GM19043 (cell line): ENCODE measurements at regions not wholly inside any gene's neighbourhood (a gene's known extent, or its start where the extent isn't known, plus 50 kb on each side); places are given as distances from the start of the nearest gene placed in this dataset.

ENCODE experiments used
- ATAC-seq: cut with Tn5 transposase; IDR thresholded peaks from one replicate; pipeline ENCODE4 v1.9.1; 2021; ENCODE audit warnings: low read depth; ENCODE audit not compliant: unreplicated experiment

DNA sequence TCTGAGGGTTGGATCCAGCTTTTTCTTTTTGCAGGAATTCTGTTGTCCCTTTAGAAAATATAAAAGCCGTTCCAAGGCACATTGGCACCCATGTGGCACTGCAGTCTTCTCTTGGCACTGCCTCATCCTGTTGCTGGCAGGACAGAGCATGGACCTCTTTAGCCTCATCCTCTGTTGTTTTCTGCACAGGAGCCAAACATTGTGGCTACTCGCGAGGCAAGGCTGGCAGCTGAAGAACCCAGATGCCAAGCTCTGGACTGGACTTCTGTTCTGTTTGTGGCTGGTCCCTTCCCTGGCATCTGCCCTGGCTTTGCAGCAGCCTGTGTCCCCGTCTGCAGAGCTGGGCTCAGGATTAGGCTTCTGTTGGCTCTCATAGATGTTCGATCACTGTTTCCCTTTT is 224.7 kb upstream of the TBC1D5 start:
- no peak for ATAC-seq

DNA sequence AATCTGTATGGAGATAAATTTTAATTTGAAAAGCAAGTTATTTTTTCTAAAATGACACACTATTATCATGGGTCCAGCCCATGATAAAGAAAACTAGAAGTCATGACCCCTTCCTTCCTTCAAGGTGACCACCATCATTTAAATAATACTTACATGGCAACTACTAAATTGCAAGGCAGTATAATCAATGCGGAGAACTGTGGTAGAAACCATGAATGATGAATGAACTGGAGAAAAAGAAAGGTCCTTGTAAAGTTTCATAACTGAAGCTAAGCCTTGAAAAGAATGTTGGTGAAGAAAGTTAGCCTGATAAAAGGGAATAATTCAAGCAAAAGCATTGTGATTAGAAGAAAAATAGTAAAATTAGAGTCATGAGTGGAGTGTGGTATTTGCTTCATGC is 222.9 kb upstream of the TBC1D5 start:
- ATAC-seq: no peak

DNA sequence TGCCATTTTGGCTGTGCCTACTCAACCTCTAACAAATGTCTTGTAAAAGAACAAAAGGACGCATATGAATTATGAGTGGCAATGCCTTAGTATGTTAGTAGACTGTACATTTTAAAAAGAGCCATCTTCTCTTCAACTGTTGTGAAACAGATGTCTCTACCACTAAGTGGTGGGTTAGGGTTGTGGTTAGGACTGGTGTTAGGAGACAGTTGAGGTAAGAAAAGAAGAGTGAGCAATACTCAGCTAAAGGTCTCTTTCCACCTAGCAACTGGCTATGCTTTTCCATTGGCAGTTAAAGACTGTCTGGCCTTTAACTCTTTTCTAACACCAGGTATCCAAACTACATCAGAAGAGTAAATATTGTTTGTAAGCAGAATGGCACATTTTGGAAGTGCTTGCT is 221.7 kb upstream of the TBC1D5 start:
- no peak for ATAC-seq

- ATAC-seq: no peak
These were observed 213.0 kb upstream of the TBC1D5 start for GRCh38 chr3:17955411-17955810.

DNA sequence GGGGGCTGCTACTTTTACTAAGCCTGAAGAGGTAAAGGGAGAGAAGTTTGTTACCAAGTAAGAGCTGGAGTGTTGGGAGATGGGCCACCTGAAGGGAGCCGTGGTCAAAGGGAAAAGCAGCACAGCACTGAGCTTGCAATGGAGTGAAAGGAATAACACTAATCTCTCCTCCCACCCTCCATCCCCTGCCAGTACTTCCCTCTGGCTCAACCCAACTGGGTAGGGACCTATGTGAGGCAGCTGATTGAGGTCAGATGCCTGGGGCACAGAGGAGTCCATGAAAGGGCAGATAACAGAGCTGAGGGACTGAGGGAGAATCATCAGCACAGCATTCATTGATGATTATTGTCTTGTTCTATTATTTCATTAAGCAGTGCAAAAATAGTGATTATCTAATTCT is 212.4 kb upstream of the TBC1D5 start:
- ATAC-seq: no peak

DNA sequence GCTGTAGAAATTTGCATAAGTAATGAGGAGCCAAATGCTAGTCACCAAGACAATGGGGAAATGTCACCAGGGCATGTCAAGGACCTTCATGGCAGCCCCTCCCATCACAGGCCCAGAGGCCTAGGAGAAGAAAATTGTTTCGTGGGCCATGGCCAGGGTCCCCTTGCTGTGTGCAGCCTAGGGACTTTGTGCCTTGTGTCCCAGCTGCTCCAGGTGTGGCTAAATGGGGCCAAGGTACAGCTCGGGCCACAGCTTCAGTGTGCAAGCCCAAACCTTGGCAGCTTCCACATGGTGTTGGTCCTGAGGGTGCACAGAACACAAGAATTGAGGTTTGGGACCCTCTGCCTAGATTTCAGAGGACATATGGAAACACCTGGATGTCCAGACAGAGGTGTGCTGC is 208.8 kb upstream of the TBC1D5 start:
- no peak for ATAC-seq

DNA sequence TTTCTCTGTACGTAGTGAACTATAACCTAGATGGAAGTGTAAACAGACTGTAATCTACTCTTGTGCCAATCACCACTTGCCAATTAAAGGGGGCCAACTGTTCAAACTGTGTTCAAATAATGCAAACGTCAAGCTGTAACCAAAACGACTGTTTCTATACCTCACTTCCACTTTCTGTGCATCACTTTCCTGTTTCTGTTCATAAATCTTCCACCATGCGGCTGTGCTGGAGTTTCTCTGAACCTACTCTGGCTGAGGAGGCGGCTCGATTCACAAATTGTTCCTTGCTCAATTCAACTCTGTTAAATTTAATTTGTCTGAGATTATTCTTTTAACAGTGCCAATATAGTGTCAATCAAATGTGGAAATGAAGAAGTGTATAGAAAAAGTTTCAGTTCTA is 206.7 kb upstream of the TBC1D5 start:
- ATAC-seq: no peak

- no peak for ATAC-seq
These were observed 205.4 kb upstream of the TBC1D5 start for GRCh38 chr3:17947833-17948232.

DNA sequence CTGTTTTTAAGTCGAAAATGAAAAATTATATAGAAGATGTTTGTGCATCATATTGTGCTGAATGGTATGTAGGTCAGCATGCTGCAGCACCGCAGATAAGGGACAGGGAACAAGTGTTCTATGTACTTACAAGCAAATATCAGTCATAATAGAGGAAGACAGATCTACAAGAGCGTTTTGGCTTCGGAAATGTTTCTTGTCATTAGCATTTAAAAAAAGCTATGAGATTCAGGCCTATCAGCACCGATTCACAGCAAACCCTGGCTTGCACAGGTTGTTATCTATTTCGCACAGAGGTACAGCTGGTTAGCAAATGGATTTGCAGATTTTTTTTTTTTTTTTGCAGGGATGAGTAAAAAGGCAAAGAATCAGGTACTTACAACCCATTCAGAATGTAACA is 204.2 kb upstream of the TBC1D5 start:
- ATAC-seq: no peak

DNA sequence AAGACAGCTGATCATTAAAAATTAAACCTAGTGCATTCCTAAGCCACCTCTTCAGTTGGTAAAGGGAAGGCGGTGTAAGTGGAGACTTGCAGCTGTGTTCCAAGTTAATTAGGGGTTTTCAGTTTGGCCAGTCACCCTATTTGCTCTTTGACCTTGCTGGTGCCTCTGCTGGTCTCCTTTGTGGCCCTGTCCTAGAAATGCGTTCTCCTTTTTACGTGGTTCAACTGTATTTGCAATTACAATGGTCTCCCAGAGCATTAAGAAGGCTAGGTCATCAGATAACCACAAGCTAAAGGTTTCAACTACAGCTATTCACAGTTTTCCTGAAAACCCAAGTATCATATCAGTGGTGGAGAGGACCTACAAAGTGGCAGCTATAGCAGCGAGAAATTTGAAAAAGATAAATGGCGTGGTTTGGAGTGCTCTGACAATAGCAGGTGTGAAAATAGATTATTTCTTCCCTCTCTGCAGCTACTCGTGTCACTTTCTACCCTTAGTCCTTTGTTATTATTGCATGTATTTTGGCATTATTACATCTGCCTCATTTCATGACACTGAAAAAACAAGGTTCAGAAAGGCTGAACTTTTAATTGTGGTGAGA is 203.5 kb upstream of the TBC1D5 start:
- ATAC-seq: no peak

DNA sequence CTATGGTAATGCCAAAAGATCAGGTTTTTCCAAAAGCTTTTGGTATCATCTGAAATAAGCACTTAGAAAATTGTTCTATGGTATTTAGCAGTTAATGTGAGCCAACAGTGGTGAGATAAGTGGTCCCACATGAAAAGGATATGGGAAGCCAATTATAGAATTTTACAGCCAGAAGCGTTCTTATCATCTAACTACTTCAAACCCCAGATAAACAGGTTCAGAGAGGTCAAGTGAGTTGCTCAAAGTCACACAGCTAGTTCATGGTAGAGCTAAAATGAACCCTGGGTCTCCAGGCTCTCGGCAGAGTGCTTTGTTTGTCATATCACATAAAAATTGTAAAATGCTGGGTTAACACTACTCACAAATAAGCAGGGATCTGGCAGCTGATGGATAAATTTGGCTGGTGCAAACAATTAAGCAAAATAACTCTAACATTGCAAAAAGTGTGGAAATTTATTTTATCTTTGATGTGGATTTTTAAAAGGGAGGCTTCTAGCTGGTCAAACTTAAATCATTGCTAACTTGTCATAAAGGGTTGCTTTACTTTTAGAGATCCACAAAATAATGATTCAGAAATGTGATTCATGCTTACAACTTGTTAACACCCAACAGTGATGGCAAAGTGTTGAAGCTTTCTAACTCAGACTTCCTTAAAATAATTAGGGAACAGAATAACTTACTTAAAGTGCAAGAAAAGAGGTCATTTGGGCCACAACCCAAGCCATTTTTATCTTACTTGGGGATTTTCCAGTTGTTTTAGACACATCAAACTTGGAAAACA is 202.8 kb upstream of the TBC1D5 start:
- no peak for ATAC-seq

GRCh38 chr3:17942856-17943255 is 200.4 kb upstream of the TBC1D5 start:
- ATAC-seq: no peak

- ATAC-seq: no peak
These were observed 199.3 kb upstream of the TBC1D5 start for GRCh38 chr3:17941766-17942165.

- no peak for ATAC-seq
These were observed 198.7 kb upstream of the TBC1D5 start for GRCh38 chr3:17941152-17941551.

- ATAC-seq: no peak
These were observed 196.7 kb upstream of the TBC1D5 start for GRCh38 chr3:17939157-17939556.

DNA sequence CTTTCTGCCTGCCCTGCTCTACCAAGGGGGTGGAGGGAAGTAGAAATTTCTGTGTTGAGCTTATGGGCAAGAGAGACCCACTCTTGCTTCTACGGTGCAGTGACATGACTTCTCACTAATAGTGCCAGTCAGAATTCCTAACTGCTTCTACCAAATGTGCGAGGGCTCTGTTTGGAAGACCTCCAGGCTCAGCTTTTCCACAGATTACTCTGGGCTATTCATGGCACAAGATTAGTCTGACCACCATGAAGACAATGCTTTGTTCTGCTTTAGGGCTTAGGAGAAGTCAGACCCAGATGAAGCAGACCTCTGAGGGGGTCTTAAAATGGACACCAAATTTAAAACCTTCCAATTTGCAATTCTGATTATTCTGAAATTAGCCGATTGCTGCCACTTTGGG is 195.9 kb upstream of the TBC1D5 start:
- ATAC-seq: no peak

- ATAC-seq: no peak
These were observed 194.5 kb upstream of the TBC1D5 start for GRCh38 chr3:17936736-17937480.

DNA sequence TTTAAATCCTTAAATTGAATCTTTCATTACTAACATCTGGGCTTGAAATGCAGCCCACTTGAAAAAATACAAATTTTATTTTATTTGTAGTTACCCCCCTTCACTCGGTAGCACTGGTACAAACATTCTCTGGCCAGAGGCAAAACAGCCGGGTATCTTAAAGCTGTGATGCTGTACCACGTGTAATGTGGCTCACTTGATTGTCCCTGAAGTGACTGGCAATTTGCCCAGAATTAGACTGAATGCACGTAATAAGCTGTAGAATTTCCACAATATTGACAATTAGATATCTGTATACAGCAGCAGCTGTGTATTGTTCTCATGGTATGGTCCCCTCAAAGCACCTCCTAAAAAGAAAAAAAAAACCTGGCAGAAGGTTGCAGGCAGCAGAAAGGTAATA is 192.8 kb upstream of the TBC1D5 start:
- ATAC-seq: no peak

GRCh38 chr3:17932136-17932771 is 189.8 kb upstream of the TBC1D5 start:
- no peak for ATAC-seq

GRCh38 chr3:17931131-17931530 is 188.7 kb upstream of the TBC1D5 start:
- ATAC-seq: no peak

DNA sequence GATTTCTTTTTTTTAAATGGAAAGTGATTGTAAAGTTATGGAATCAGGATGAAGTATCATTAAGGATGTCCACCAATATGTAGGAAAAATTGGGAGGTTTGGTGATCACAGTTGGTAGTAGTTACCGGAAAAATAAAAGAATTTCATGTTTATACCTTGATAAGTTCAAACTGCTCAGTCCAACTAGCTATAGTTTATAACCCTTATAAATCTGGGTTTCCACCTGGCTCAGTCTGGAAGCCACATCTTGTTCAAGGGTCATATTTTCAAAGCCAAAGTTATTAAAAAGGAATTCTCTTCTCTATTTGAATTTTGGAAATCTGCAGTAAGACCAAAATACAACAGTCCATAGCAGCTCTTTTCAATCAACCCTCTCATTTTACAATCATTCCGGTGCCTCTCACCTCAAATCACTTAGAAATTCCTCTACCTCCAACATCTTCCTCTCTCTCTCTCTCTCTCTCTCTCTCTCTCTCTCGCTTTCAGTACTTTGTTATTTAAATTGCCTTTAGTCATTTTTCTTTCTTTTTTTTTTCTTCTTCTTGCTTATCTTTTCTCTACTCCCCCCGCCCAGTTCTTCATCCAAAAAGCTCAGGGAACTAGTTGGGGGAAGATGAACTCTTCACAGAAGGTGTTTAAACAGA is 186.2 kb upstream of the TBC1D5 start:
- no peak for ATAC-seq
